MM.1S (cell line): ENCODE measurements at regions not wholly inside any gene's neighbourhood (a gene's known extent, or its start where the extent isn't known, plus 50 kb on each side); places are given as distances from the start of the nearest gene placed in this dataset.

ENCODE experiments used
- DNase-seq: peaks from one replicate; pipeline ENCODE4 v3.0.0-alpha.2; 2015
- H2AFZ ChIP-seq: fragments of 300-600 bp; sonication (generic); 2 replicates; pipeline ENCODE4 v1.6.0; 2016; ENCODE audit warnings: antibody characterized with exemption, low read length
- H3F3A ChIP-seq: fragments of 300-600 bp; sonication (generic); 2 replicates; pipeline ENCODE4 v1.6.1; 2016; ENCODE audit warnings: mild to moderate bottlenecking, antibody characterized with exemption, low read length, moderate library complexity, mixed read lengths; ENCODE audit not compliant: insufficient read depth
- H3K27ac ChIP-seq: fragments of 300-600 bp; sonication (generic); 2 replicates; pipeline ENCODE4 v1.5.1; 2016; ENCODE audit warnings: mild to moderate bottlenecking, low read length
- H3K27me3 ChIP-seq: fragments of 300-600 bp; sonication (generic); replicated peaks from 2 replicates; pipeline ENCODE4 v1.6.0; 2016; ENCODE audit warnings: low read length; ENCODE audit not compliant: insufficient read depth
- H3K36me3 ChIP-seq: fragments of 300-600 bp; sonication (generic); replicated peaks from 2 replicates; pipeline ENCODE4 v1.6.1; 2016; ENCODE audit warnings: mild to moderate bottlenecking, low read length, mixed read lengths; ENCODE audit not compliant: insufficient read depth
- H3K4me1 ChIP-seq: fragments of 300-600 bp; sonication (generic); 2 replicates; pipeline ENCODE4 v1.6.1; 2016; ENCODE audit warnings: low read length, mixed read lengths
- H3K4me2 ChIP-seq: fragments of 300-600 bp; sonication (generic); 2 replicates; pipeline ENCODE4 v1.6.0; 2016; ENCODE audit warnings: low read depth, low read length
- H3K4me3 ChIP-seq: fragments of 300-600 bp; sonication (generic); 2 replicates; pipeline ENCODE4 v1.5.1; 2016; ENCODE audit warnings: low read length, mixed read lengths
- H3K79me2 ChIP-seq: fragments of 300-600 bp; sonication (generic); 2 replicates; pipeline ENCODE4 v1.6.1; 2016; ENCODE audit warnings: mixed run types, low read length, mixed read lengths
- H3K9ac ChIP-seq: fragments of 300-600 bp; sonication (generic); 2 replicates; pipeline ENCODE4 v1.6.1; 2016; ENCODE audit warnings: low read length, mixed read lengths
- H3K9me2 ChIP-seq: fragments of 300-600 bp; sonication (generic); replicated peaks from 2 replicates; pipeline ENCODE4 v1.6.1; 2016; ENCODE audit warnings: mild to moderate bottlenecking, low read length, mixed read lengths; ENCODE audit not compliant: insufficient read depth
- H3K9me3 ChIP-seq: fragments of 300-600 bp; sonication (generic); replicated peaks from 2 replicates; pipeline ENCODE4 v1.6.1; 2016; ENCODE audit warnings: mild to moderate bottlenecking, low read length, mixed read lengths; ENCODE audit not compliant: insufficient read depth
- H4K20me1 ChIP-seq: fragments of 300-600 bp; sonication (generic); 2 replicates; pipeline ENCODE4 v1.6.1; 2016; ENCODE audit warnings: mild to moderate bottlenecking, low read length, moderate library complexity, mixed read lengths; ENCODE audit not compliant: insufficient read depth
- CTCF ChIP-seq: fragments of 300-600 bp; sonication (generic); IDR thresholded peaks from 2 replicates; pipeline ENCODE4 v1.5.1; 2016; ENCODE audit warnings: antibody characterized with exemption, low read length, mixed read lengths
- EZH2 ChIP-seq: fragments of 300-600 bp; sonication (generic); optimal IDR thresholded peaks from 2 replicates; pipeline ENCODE3; 2017; ENCODE audit warnings: low read depth, mild to moderate bottlenecking, antibody characterized with exemption, low read length, mixed read lengths
- EZH2phosphoT487 ChIP-seq: fragments of 300-600 bp; sonication (generic); IDR thresholded peaks from 2 replicates; pipeline ENCODE4 v1.6.1; 2018; ENCODE audit warnings: antibody characterized with exemption, low read length

DNA sequence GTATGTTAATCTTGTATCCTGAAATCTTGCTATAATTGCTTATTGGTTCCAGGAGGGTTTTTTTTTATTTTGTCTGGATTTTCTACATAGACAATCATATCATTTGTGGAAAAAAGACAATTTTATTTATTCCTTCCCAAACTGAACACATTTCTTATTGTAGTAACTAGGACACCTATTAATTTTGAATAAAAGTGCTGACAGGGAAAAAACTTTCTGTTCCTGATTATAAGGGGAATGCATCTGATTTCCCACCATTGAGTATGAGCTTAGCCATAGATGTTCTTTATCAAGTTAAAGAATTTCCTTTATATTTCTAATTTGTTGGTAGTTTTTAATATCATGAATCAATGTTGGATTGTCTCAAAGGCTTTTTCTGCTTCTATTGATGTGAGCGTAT lies 460.7 kb upstream of the CNTN3 start:
- Histone ChIP-seq H3F3A (no peaks in the 10 kb centered on the region), H3K79me2 (no peaks in the 10 kb centered on the region), H2AFZ (no peak overlapping the region), H3K4me2 (no peak overlapping the region), H3K36me3 (no peaks in the 10 kb centered on the region), H3K9ac (no peak overlapping the region), H4K20me1 (no peaks in the 10 kb centered on the region), H3K27ac (no peak overlapping the region), H3K27me3 (no peaks in the 10 kb centered on the region), H3K9me3 (no peaks in the 10 kb centered on the region), H3K4me3 (no peak overlapping the region), H3K4me1 (no peaks in the 10 kb centered on the region), H3K9me2 (no peaks in the 10 kb centered on the region)
- DNase-seq: no peak
- TF ChIP-seq CTCF (no peak), EZH2 (no peak)

GRCh38 chr3:75076481-75076880 lies 462.0 kb upstream of the CNTN3 start:
- TF ChIP-seq EZH2 (no peak), EZH2phosphoT487 (no peak)
- no peaks in the 10 kb centered on the region for H4K20me1 ChIP-seq
- no peaks in the 10 kb centered on the region for H3K27me3 ChIP-seq
- H3K4me1 ChIP-seq: no peaks in the 10 kb centered on the region
- no peak for DNase-seq
- H3K36me3 ChIP-seq: no peaks in the 10 kb centered on the region
- no peaks in the 10 kb centered on the region for H3K79me2 ChIP-seq
- H3K4me3 ChIP-seq: no peak overlapping the region
- H3K27ac ChIP-seq: no peak overlapping the region
- no peak overlapping the region for H3K4me2 ChIP-seq
- no peaks in the 10 kb centered on the region for H3K9me3 ChIP-seq
- H3F3A ChIP-seq: no peaks in the 10 kb centered on the region
- no peak overlapping the region for H3K9ac ChIP-seq
- H2AFZ ChIP-seq: no peak overlapping the region
- no peaks in the 10 kb centered on the region for H3K9me2 ChIP-seq

DNA sequence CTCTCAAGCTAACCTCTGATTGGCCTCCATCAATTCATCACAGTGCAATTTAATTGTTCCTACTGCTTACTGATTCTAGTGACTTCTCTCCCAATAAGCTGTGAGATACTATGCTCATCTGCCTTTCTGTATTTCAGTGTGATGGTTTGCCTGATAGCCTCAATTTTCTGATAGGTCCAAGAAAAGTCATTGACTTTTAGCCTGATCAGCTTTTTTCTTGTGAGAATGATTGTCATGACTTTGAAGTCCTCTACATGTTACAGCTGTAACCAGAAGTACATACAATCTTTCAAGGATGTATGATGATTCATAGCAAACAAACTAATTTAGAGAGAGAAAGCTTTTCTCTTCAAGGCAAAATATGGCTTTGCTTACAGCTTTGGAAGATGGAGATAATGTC lies 463.8 kb upstream of the CNTN3 start:
- Histone ChIP-seq H3K4me1 (no peaks in the 10 kb centered on the region), H3K4me2 (no peak overlapping the region), H3K9ac (no peak overlapping the region), H3F3A (no peaks in the 10 kb centered on the region), H3K9me2 (no peaks in the 10 kb centered on the region), H3K27me3 (no peaks in the 10 kb centered on the region), H3K9me3 (no peaks in the 10 kb centered on the region), H2AFZ (no peak overlapping the region), H3K36me3 (no peaks in the 10 kb centered on the region), H3K79me2 (no peaks in the 10 kb centered on the region), H4K20me1 (no peaks in the 10 kb centered on the region), H3K4me3 (no peak overlapping the region), H3K27ac (no peak overlapping the region)
- no peak for DNase-seq
- no peak for TF ChIP-seq EZH2phosphoT487
- TF ChIP-seq EZH2: no peak
- no peak for TF ChIP-seq CTCF

- Histone ChIP-seq H3F3A (no peaks in the 10 kb centered on the region), H3K27me3 (no peaks in the 10 kb centered on the region), H3K4me1 (no peaks in the 10 kb centered on the region), H3K4me3 (no peak overlapping the region), H3K9me2 (no peaks in the 10 kb centered on the region), H3K27ac (no peak overlapping the region), H4K20me1 (no peaks in the 10 kb centered on the region), H3K36me3 (no peaks in the 10 kb centered on the region), H2AFZ (no peak overlapping the region), H3K9me3 (no peaks in the 10 kb centered on the region), H3K4me2 (no peak overlapping the region), H3K9ac (no peak overlapping the region), H3K79me2 (no peaks in the 10 kb centered on the region)
- TF ChIP-seq EZH2: no peak
- no peak for DNase-seq
These were observed 468.4 kb upstream of the CNTN3 start for GRCh38 chr3:75082845-75083244.
